GM12891 (cell line): ENCODE measurements at regions not wholly inside any gene's neighbourhood (a gene's known extent, or its start where the extent isn't known, plus 50 kb on each side); places are given as distances from the start of the nearest gene placed in this dataset.

Experiments used
- POLR2A ChIP-seq: IDR thresholded peaks from 2 replicates; pipeline ENCODE4 v1.6.1; 2011; ENCODE audit warnings: low read depth, low read length, control low read depth
- POLR2AphosphoS5 ChIP-seq: IDR thresholded peaks from 2 replicates; pipeline ENCODE4 v1.6.1; 2011; ENCODE audit warnings: low read depth, low read length, control low read depth
- POU2F2 ChIP-seq: IDR thresholded peaks from 2 replicates; pipeline ENCODE4 v1.6.1; 2011; ENCODE audit warnings: low read depth, mild to moderate bottlenecking, control low read depth, low read length, moderate library complexity
- TAF1 ChIP-seq: IDR thresholded peaks from 2 replicates; pipeline ENCODE4 v1.6.1; 2011; ENCODE audit warnings: low read depth, low read length, control low read depth

GRCh38 chr16:76023835-76024234, 253.4 kb upstream of the CNTNAP4 start:
- TF ChIP-seq POLR2A (no peak), POLR2AphosphoS5 (no peak), POU2F2 (no peak), TAF1 (no peak)
